AG09309 (cell line): ENCODE measurements at regions not wholly inside any gene's neighbourhood (a gene's known extent, or its start where the extent isn't known, plus 50 kb on each side); places are given as distances from the start of the nearest gene placed in this dataset.

ENCODE experiments used
- DNase-seq: peaks from one replicate; pipeline ENCODE4 v3.0.0-alpha.2; 2010; ENCODE audit warnings: low read depth
- H3K4me3 ChIP-seq: 2 replicates; pipeline ENCODE4 v1.5.1; 2011; ENCODE audit warnings: mild to moderate bottlenecking, low read depth, low read length, moderate library complexity; ENCODE audit not compliant: control insufficient read depth
- CTCF ChIP-seq: IDR thresholded peaks from 2 replicates; pipeline ENCODE4 v1.5.1; 2011; ENCODE audit warnings: mild to moderate bottlenecking, low read depth, low read length, inconsistent platforms; ENCODE audit not compliant: insufficient read depth, control insufficient read depth; ENCODE audit errors: missing control alignments

- DNase-seq, result no peak
- no peak overlapping the region for H3K4me3 ChIP-seq
- TF ChIP-seq CTCF, result no peak
Observed at GRCh38 chrX:35711281-35711680, 86.9 kb upstream of the MAGEB16 start.

GRCh38 chrX:35722128-35722527 lies 76.0 kb upstream of the MAGEB16 start:
- no peak for TF ChIP-seq CTCF
- H3K4me3 ChIP-seq, result no peak overlapping the region
- no peak for DNase-seq

- DNase-seq, result no peak
- no peak overlapping the region for H3K4me3 ChIP-seq
- TF ChIP-seq CTCF, result no peak
Observed at GRCh38 chrX:35726176-35726575, 72.0 kb upstream of the MAGEB16 start.

GRCh38 chrX:35728481-35728880 lies 69.7 kb upstream of the MAGEB16 start:
- TF ChIP-seq CTCF, result no peak
- no peak overlapping the region for H3K4me3 ChIP-seq
- no peak for DNase-seq

GRCh38 chrX:35733879-35734278 lies 64.3 kb upstream of the MAGEB16 start:
- TF ChIP-seq CTCF, result no peak
- H3K4me3 ChIP-seq, result no peak overlapping the region
- DNase-seq, result no peak

- no peak overlapping the region for H3K4me3 ChIP-seq
- DNase-seq, result no peak
- no peak for TF ChIP-seq CTCF
Observed at GRCh38 chrX:35741142-35741541, 57.0 kb upstream of the MAGEB16 start.

GRCh38 chrX:35743331-35743730 lies 54.8 kb upstream of the MAGEB16 start:
- no peak for DNase-seq
- no peak overlapping the region for H3K4me3 ChIP-seq
- no peak for TF ChIP-seq CTCF
